Hippocampal formation (tissue), 2 donors: ENCODE measurements at regions not wholly inside any gene's neighbourhood (a gene's known extent, or its start where the extent isn't known, plus 50 kb on each side); places are given as distances from the start of the nearest gene placed in this dataset.
"Not testable (repeated sequence)": the region's sequence is repeated elsewhere in the genome, so short reads cannot be mapped to it uniquely, and the experiment has no call there.

Experiments
- DNase-seq, 2 donors: peaks; one replicate each; lab custom pipeline; 2025; lab: John Stamatoyannopoulos, UW

GRCh38 chr7:25665903-25666670 is 437.8 kb upstream of the NPVF start:
- DNase-seq = no peak

GRCh38 chr7:25666671-25667060 is 438.4 kb upstream of the NPVF start:
- no peak for DNase-seq

- DNase-seq = no peak
Observed at GRCh38 chr7:25669281-25669781, 441.0 kb upstream of the NPVF start.

GRCh38 chr7:25669961-25670841 is 441.9 kb upstream of the NPVF start:
- DNase-seq = no peak

GRCh38 chr7:25671111-25671510 is 442.8 kb upstream of the NPVF start:
- DNase-seq = no peak

GRCh38 chr7:25672496-25672895 is 444.2 kb upstream of the NPVF start:
- DNase-seq = no peak

GRCh38 chr7:25675789-25676474 is 447.6 kb upstream of the NPVF start:
- DNase-seq = no peak

- DNase-seq = no peak
Observed at GRCh38 chr7:25677595-25677994, 449.3 kb upstream of the NPVF start.

- DNase-seq = no peak
Observed at GRCh38 chr7:25678215-25678614, 449.9 kb upstream of the NPVF start.

GRCh38 chr7:25680636-25681035 is 452.4 kb upstream of the NPVF start:
- DNase-seq = no peak

GRCh38 chr7:25684360-25684759 is 456.1 kb upstream of the NPVF start:
- no peak for DNase-seq

- no peak for DNase-seq
Observed at GRCh38 chr7:25686493-25686892, 458.2 kb upstream of the NPVF start.

GRCh38 chr7:25694211-25694610 is 457.8 kb upstream of the NFE2L3 start:
- no peak for DNase-seq

- no peak for DNase-seq
Observed at GRCh38 chr7:25694699-25695098, 457.3 kb upstream of the NFE2L3 start.

GRCh38 chr7:25696571-25696970 is 455.4 kb upstream of the NFE2L3 start:
- DNase-seq = no peak

GRCh38 chr7:25698451-25699113 is 453.4 kb upstream of the NFE2L3 start:
- no peak for DNase-seq

- not testable (repeated sequence) for DNase-seq
Observed at GRCh38 chr7:25700141-25700540, 451.9 kb upstream of the NFE2L3 start.

- DNase-seq = no peak
Observed at GRCh38 chr7:25704413-25704812, 447.6 kb upstream of the NFE2L3 start.

- DNase-seq = no peak
Observed at GRCh38 chr7:25706764-25707163, 445.2 kb upstream of the NFE2L3 start.

- DNase-seq = no peak
Observed at GRCh38 chr7:25707768-25708620, 444.0 kb upstream of the NFE2L3 start.

- no peak for DNase-seq
Observed at GRCh38 chr7:25710959-25711358, 441.0 kb upstream of the NFE2L3 start.
